ENCODE measurements at regions not wholly inside any gene's neighbourhood (a gene's known extent, or its start where the extent isn't known, plus 50 kb on each side); places are given as distances from the start of the nearest gene placed in this dataset.

GRCh38 chr7:35384761-35385700, 131.1 kb upstream of the TBX20 start:
- DNase-seq: no peak

- DNase-seq: no peak
Observed at GRCh38 chr7:35380739-35381224, 126.9 kb upstream of the TBX20 start.

- no peak for DNase-seq
Observed at GRCh38 chr7:35379481-35379880, 125.6 kb upstream of the TBX20 start.

- no peak for DNase-seq
Observed at GRCh38 chr7:35375516-35375915, 121.6 kb upstream of the TBX20 start.

- DNase-seq: no peak
Observed at GRCh38 chr7:35374858-35375257, 121.0 kb upstream of the TBX20 start.

GRCh38 chr7:35371221-35371620, 117.3 kb upstream of the TBX20 start:
- no peak for DNase-seq

GRCh38 chr7:35370687-35371086, 116.8 kb upstream of the TBX20 start:
- DNase-seq: no peak

GRCh38 chr7:35366167-35367155, 112.6 kb upstream of the TBX20 start:
- DNase-seq: no peak

- no peak for DNase-seq
Observed at GRCh38 chr7:35365523-35365922, 111.6 kb upstream of the TBX20 start.

- DNase-seq: no peak
Observed at GRCh38 chr7:35362341-35362740, 108.4 kb upstream of the TBX20 start.

- no peak for DNase-seq
Observed at GRCh38 chr7:35359423-35359822, 105.5 kb upstream of the TBX20 start.

- no peak for DNase-seq
Observed at GRCh38 chr7:35356495-35356894, 102.6 kb upstream of the TBX20 start.

- no peak for DNase-seq
Observed at GRCh38 chr7:35355911-35356310, 102.0 kb upstream of the TBX20 start.

GRCh38 chr7:35355199-35355598, 101.3 kb upstream of the TBX20 start:
- no peak for DNase-seq

- DNase-seq: no peak
Observed at GRCh38 chr7:35353481-35353880, 99.6 kb upstream of the TBX20 start.

GRCh38 chr7:35351466-35351865, 97.6 kb upstream of the TBX20 start:
- DNase-seq: no peak

- DNase-seq: no peak
Observed at GRCh38 chr7:35348611-35349400, 94.9 kb upstream of the TBX20 start.

GRCh38 chr7:35342786-35343185, 88.9 kb upstream of the TBX20 start:
- DNase-seq: no peak

- DNase-seq: no peak
Observed at GRCh38 chr7:35339811-35340210, 85.9 kb upstream of the TBX20 start.

- no peak for DNase-seq
Observed at GRCh38 chr7:35336444-35336843, 82.5 kb upstream of the TBX20 start.

GRCh38 chr7:35334506-35334905, 80.6 kb upstream of the TBX20 start:
- no peak for DNase-seq

GRCh38 chr7:35333265-35333664, 79.4 kb upstream of the TBX20 start:
- no peak for DNase-seq

Data from CD4-positive, alpha-beta T cell treated with Interleukin-12 subunit alpha and Interleukin-12 subunit beta, for 1 hour (primary cell).